GM19328 (cell line): ENCODE measurements at regions not wholly inside any gene's neighbourhood (a gene's known extent, or its start where the extent isn't known, plus 50 kb on each side); places are given as distances from the start of the nearest gene placed in this dataset.
"Not testable (repeated sequence)": the region's sequence is repeated elsewhere in the genome, so short reads cannot be mapped to it uniquely, and the experiment has no call there.

ENCODE experiments used
- ATAC-seq: cut with Tn5 transposase; IDR thresholded peaks from one replicate; pipeline ENCODE4 v1.9.1; 2021; ENCODE audit warnings: mild to moderate bottlenecking, moderate library complexity; ENCODE audit not compliant: unreplicated experiment

DNA sequence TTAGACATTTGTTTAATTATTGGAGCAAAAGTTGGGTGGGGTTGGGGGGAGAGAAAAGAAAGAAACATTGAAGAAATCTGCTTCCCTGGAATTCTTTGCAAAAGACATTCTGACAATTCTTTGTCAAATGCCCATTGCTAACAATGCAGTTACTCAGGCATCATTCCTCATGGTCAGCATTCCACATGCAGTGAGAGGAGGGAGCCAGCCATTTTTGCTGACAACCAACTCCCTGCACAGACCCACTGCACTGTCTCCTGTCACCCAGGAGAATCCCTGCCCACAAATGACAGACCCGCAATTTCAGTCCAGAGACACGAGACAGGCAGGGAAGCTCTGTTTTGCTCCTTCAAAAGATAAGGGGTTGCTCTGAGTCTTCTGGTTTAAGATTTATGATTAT lies 985.1 kb upstream of the SLIT2 start:
- ATAC-seq, result no peak

DNA sequence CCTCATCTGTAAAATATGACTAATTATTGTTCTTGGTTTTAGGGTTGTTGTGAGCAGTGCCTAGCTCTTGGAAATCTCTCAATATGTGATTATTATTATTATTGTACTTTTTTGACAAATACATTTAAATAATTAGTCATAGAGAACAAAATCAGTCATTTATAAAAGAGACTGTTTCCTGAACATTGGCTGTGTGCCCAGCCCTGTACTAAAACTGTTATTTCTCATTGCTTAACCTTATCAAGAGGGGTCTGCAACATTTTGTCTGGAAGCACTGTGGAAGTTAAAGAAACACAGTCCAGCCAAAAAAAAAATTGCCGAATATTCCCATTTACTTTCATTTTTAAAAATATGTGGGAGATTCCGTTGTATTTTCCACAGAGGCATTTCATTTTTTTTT lies 989.2 kb upstream of the SLIT2 start:
- no peak for ATAC-seq

DNA sequence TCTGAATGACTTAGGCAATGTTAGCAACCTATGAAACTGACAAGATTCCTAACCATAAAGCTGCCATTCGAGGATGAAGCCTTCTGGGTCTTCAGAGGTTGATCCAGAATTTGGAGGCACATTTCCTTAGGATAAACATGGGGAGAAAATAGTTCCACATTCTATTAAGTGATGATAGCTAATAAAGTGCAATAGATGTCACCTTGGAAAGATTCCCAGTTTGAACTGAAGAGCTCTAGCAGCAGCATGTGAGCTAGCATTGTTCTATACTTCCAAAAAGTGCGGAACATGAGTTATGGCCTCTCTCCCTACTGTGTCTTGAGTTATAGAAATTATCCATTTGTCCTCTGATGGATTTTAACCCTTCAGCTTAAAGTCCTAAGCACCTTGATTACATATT lies 991.4 kb upstream of the SLIT2 start:
- no peak for ATAC-seq

DNA sequence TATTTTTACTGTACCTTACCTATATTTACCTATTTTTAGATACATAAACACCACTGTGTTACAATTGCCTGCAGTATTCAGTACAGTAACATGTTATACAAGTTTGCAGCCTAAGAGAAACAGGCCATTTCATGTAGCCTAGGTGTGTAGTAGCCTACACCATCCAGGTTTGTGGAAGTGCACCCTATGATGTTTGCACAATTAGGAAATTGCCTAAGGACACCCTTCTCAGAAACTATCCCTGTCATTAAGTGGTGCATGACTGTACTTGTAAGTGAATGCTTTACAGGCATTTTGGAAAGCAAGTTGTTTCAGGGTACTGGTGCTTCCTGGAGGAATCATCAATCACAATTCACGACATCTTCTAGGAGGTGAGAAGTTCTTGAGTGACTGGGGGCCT lies 991.8 kb upstream of the SLIT2 start:
- no peak for ATAC-seq

DNA sequence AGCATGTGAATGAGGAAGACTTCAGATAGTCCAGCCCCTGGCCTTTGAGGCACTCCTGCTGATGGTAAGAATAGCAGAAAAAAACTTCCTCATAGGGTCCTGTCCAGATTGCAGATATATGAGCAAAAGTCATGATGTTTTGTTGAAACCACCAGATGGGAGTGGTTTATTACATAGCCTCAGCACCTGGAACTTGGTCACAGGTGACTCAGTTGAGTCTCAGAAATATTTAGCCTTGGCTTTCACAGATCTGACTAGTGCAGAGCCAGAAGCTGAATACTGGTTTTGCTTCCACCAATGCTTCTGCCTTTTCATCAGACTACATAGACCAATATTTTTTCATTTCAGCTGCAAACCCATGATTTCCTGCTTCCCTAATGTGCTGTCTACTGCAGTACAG lies 994.9 kb upstream of the SLIT2 start:
- ATAC-seq, result no peak

DNA sequence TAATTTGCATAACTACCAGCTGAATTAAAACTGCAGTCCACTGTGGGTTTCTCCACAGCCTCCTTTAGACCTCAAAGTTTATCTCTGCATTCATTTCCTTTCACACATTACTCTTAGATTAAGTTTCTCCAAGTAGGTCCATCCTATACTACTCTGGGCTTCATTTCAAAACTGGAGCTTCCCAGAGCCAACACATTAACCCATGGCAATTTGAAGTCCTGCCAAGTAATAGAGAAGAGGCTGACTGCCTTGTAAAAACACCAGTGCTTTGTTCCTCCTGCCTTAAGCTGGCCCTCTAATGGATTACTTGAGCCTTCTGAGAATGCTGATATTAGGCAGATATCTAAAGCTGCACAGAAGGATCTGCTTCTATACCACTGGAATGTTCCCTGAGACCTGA lies 997.2 kb upstream of the SLIT2 start:
- ATAC-seq, result no peak

DNA sequence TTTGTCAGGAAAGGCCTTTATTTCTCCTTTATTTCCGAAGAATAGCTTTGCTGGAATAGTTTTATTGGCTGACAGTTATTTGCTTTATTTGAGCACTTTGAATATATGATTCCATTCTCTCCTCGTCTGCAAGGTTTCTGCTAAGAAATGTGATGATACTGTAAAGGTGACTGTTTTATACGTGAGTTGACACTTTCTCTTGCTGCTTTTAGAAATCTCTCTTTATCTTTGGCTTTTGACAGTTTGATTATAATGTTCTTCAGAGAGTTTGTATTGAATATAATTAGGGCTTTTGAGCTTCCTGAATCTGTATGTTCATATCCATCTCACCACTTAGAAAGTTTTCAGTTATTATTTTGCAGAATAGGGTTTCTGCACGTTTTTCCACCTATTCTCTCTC lies 1003.7 kb upstream of the SLIT2 start:
- ATAC-seq, result no peak

DNA sequence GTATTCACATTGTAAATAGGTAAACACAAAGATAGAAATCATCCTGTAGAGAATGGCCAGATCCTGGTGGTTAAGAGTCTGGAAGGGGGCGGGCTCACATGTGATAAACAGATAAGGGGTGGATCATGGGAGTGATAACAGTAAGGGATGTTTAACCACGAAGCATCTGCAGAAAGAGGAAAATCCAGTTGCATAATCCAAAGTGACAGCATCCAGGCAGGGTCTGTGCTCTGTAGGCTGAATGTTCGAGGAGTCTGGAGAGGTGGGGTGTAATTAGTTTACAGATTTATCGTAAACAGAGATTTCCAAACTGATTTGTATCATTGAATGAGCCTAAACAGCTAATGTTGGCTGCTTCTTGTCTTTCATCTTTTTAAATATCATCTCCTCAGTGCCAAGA lies 1009.8 kb upstream of the SLIT2 start:
- no peak for ATAC-seq

DNA sequence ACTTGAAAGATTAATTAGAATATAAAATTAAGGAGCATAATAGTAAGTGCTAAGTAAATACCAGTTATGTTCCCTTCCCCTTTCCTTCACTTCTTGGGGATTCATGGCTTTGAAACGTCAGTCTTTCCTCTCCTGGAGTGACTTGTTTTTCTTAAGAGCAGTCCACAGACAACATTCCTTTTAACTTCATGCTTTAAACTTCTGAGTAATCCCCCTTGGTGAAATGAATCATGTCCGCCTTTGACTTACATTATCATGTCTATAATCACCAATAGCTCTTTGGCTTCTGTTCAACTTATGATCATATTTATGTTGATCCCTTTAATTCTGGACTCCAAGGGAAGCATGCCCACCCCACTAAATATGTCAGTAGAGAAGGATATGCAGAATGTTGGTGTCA lies 1012.1 kb upstream of the SLIT2 start:
- ATAC-seq, result no peak

DNA sequence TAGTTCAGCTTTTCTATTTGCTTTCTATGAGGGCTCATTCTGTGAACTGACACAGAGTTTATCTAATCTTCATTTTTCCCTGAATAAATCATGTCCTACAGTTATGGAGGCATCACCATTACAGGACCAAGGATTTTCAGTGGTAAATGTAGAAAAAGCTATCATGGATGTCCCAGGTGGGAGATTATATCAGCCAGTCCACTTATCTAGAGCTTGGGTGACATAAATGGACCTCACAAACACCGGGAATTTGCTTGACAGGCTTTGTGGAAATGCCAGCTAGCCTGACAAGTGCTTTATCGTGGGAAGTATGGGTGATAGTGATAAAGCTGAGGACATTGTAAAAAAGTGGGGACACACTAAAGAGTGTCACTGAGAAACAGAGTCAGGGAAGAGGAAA lies 1015.2 kb upstream of the SLIT2 start:
- ATAC-seq, result no peak

DNA sequence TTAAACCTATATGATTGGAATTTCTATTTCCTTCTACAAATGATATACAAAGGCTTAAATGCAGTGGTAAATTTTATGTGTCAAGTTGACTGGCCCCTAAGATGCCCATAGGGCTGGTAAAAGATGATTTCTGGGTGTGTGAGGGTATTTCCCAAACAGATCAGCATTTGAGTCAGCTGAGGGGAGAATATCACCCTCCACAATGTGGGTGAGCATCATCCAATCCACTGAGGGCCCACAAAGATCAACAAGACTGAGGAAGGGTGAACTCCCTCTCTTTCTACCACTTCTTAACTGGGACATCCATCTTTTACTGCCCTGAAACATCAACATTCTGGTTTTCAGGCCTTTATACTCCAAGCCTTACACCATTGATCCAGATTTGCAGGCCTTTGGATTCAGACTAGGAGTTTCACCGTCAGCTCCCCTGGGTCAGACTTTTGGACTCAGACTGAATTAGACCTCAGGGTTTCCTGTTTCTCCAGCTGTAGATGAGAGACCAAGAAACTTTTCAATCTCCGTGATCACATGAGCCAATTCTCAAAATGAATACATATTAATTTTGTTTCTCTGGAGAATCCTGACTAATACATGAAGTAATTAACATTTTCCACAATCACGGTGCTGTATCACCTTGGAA lies 1020.7 kb upstream of the SLIT2 start:
- ATAC-seq, result no peak

DNA sequence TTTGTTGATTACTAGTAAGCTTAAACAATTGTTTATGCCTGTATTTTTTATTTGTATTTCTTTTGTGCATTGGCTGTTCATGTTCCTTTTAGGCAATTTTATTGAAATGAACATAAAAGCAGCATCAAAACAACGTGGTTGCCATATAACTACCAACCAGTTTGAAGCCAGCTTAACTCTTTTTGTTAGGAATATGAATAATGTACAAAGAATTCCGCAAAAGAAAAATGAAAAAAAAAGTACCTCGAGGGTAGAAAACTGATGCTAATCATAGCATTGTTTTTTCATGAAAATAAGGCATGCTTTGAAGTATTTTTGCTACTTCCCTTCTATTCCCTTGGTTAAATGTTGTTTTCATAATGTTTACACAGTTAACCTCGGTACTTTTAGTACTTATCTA lies 1024.0 kb upstream of the SLIT2 start:
- no peak for ATAC-seq

DNA sequence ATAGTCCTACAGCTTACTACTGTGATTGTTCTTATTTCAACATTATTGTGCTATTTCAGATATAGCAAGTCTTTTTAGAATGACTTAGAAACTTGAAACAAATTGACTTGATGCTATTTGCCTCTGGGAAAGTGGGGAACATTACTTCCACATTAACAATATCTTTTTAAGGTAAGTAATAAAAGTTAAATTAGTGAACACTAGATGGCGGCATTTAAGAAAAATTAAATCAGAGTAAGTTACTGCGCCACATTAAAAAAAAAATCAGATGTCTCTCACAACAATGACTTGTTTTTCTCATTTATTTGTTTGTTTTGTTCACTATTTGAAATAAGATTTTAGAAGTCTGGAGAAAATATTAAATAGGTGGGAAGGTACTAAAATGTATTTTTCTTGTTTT lies 1026.9 kb upstream of the SLIT2 start:
- no peak for ATAC-seq

DNA sequence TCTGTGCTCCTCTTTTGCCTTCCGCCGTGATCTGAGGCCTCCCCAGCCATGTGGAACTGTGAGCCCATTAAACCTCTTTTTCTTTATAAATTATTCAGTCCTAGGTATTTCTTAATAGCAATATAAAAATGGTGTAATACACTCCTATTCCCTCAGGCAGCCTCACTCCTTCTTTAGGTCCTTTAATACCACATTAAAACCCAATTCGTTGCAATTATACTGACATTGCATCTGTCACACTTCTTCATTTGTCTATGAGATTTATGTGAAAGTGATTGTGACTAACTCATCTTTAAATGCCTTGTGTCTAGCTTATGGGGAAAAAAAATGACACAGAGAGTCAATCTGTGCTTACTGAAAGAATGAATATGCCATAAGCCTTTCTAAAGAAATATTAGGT lies 1035.2 kb upstream of the SLIT2 start:
- no peak for ATAC-seq

DNA sequence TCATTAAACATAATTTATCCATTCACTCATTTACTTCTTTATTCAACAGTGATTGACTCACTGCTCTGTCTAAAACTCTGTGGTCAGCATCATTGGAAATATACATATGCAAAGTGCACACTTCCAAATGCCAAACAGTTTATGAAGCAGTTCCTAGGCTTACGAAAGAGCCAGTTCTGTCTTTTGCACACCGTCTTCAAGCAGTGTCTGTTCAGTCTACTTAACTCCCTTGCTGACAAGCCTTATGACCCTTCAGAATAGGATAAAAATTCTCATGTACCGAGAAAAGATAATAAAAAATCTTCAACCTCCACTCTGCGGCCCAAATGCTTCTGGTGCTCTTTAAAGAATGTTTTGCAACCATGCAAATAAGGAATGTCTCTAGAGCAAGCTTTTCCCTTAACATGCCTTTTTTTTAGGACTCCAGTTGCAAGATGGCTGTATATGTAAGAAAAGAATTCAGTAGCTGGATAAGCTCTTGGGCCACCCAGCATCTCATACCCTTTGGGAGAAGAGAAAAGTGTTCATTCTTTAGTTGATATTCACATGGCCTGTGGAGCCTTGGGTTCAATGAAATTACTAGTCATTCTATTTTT lies 1037.0 kb upstream of the SLIT2 start:
- no peak for ATAC-seq

DNA sequence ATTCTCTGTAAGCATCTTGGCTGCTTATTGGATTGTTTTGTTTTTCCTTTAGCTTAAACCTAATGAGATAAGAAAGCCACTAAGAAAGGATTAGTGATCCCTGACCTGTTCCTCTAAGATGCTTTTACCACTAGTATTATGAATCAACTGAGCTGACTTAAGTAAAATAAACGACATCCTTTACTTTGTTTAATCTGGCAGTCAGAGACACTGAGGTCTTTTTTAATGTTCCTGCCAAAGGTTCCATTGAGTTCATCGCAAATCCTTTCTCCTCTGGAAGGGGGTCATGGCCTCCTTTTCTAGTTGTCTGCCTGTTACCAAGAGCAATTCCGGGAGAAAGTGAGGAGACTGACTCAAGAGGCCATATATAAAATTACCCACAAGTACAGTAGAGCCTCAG lies 1038.3 kb upstream of the SLIT2 start:
- no peak for ATAC-seq

DNA sequence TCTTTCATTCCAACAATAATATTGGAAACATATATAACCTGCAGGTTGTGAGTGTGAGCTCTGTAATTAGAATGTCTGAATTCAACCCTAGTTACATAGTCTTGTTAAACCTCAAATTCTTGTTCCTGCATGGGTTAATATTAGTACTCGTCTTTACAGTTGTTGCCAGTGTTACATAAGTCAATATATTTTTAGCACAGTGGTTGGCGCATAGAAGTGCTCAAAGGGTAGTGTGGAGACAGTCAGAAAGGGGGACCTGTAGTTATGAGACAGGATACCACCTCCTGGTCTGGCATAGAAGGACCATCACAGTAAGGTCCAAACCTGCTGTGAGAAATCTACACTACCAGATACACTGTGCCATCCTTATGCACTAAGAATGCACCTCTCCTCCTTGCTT lies 1045.9 kb upstream of the SLIT2 start:
- no peak for ATAC-seq

DNA sequence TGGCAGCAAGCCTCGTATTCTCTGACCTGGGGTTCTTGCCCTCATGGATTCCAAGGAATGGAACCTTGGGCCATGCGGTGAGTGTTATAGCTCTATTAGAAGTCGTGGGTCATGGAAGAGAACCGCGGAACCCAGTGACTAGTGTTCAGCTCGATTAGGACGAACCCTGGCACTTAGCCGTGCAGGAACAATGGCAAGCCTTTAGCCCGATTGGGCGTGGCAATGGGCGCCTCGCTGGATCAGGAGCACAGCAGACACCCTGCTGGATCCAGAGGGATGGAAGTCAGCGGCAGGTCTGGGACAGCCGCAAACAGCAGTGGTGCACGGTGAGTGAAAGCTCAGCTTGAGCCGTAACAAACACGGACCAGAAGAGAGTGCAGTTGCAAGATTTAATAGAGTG lies 1053.9 kb upstream of the SLIT2 start:
- not testable (repeated sequence) for ATAC-seq

DNA sequence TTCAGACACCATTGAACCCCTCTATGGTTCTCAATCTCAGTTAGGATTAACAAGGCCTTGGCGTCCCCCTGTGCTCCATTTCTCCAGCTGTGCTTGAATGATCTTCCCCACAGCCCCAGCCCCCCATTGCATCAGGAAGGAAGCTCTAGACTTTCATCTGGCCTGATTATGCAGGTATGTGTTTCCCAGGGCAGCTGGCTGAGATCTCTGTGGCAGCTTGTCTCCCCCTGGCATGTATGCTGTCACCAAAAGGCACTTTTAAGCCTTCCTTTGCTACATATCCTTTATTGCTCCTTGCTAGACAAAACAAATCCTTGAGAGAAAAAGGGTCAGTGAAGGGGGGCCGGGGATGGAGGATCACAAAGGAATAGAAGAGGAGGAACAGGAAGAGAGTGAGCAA lies 1056.0 kb upstream of the SLIT2 start:
- no peak for ATAC-seq

DNA sequence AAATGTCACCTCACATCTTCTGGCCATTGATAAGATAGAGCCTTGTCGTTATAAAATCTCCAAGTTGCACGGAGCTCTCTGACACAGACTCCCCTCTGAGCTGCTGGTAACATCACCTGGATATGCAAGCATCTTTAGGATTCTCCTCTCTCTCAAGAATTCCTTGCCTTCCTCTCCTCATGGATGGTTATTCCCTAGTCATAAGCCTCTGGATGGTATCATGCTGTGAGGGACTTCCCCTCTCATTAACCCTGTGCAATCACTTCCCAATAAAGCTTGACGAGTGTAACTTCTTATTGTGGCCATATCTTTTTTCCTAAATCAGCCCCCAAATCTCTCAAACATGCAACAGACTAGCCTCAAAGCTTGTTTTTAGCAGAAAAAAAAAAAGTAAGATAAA lies 1057.0 kb upstream of the SLIT2 start:
- ATAC-seq, result no peak

DNA sequence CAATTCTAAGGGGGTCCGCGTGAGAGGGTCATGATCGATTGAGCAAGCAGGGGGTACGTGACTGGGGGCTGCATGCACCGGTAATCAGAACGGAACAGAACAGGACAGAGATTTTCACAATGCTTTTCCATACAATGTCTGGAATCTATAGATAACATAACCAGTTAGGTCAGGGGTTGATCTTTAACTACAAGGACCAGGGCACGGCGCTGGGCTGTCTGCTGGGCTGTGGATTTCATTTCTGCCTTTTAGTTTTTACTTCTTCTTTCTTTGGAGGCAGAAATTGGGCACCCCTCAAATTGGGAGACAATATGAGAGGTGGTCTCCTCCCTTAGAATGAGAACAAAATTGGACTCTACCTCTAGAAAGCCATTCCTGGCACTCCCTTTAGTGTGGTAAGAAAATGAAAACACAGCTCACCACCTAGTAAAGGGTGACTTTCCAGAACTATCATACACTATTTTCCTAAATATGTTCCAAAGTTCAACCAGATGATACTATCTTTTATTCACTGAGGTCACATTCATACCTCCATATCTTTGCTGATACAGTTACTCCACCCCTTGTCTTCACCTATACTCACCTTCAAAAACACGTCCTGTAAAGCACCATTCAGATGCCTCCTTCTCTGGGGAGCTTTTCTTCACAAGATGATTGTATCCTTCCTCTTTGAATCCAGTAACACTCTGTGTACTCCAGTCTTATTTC lies 1058.3 kb upstream of the SLIT2 start:
- ATAC-seq, result no peak

DNA sequence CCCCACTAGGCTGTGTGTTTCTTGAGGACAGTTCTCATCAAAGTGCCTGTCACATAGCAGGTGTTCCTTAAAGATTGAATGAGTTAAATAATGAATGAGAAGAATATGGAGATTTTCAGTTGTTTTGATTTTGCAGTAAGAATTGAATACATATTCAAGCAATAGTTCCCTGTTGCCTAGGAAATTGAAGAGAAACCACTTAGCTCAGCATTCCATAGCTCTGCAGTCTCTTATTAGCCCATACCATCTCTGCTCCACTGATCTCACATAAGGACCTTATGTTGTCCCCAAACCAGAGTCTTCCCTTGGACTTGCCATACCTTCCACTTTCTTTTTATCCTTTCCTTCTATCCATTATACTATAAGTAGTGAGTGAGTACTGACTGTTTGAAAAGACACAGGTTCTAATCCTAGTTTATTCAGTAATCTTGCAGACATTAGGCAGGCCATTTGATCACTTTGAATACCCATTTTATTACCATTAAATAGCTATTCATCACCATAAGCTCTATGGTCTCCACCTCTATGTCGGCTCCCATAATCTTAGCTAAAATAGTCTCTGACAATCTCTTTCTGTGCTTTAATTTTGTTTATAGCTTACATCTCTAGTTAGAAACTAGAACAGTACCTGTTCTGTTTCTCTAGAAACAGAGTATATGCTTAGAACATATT lies 1059.6 kb upstream of the SLIT2 start:
- ATAC-seq, result no peak
